ENCODE measurements at regions not wholly inside any gene's neighbourhood (a gene's known extent, or its start where the extent isn't known, plus 50 kb on each side); places are given as distances from the start of the nearest gene placed in this dataset.

DNA sequence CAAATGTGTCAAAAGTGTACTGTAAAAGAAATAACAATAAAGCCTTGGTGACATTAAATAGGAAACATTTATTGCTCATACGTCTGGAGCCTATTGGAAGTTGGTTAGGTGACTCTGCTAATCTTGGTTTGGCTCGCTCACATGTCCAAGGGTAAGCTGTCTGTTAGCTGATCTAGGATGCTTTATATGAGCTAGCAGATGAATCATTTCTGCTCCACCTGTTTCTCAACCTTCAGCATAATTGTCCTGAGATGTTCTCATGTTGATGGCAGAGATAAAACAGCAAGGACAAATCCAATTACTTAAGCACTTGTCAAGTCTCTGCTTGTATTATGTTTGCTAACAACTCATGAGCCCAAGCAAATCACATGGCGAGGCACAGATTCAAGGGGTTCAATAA, 56.0 kb upstream of the CD53 start:
- Mint-ChIP-seq H3K27ac (no peak overlapping the region), H3K9me3 (no peaks in the 10 kb centered on the region), H3K27me3 (peaks cover 28% of the 10 kb centered on the region), H3K36me3 (no peaks in the 10 kb centered on the region), H3K4me1 (no peaks in the 10 kb centered on the region), H3K4me3 (no peak overlapping the region)
- CTCF ChIA-PET, result no interaction called here
- no peak for DNase-seq

DNA sequence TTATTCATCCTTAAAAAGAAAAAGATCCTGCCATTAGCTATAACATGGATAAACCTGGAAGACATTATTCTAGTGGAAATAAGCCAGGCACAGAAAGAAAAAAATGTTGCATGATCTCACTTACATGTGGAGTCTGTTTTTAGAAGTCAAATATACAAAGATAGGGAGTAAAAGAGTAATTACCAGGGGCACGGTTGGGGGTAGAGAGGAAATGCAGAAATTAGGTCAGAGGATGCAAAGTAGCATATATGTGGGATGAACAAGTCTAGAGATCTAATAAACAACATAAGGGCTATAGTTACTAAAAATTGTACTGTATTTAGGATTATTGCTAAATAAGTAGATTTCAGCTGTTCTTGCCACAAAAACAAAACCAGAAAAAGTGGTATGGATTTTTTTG, 61.4 kb upstream of the CD53 start:
- H3K36me3 Mint-ChIP-seq, result no peaks in the 10 kb centered on the region
- DNase-seq, result no peak
- no peak overlapping the region for H3K27ac Mint-ChIP-seq
- no peak overlapping the region for H3K4me3 Mint-ChIP-seq
- H3K4me1 Mint-ChIP-seq, result no peaks in the 10 kb centered on the region
- H3K27me3 Mint-ChIP-seq, result peaks cover 13% of the 10 kb centered on the region
- peaks cover 3% of the 10 kb centered on the region for H3K9me3 Mint-ChIP-seq
- CTCF ChIA-PET, result interaction anchor here (1.4 kb wide), 1 partner anchor 27 kb away, joined by 3 read pairs; no protein-coding TSS in a partner anchor

DNA sequence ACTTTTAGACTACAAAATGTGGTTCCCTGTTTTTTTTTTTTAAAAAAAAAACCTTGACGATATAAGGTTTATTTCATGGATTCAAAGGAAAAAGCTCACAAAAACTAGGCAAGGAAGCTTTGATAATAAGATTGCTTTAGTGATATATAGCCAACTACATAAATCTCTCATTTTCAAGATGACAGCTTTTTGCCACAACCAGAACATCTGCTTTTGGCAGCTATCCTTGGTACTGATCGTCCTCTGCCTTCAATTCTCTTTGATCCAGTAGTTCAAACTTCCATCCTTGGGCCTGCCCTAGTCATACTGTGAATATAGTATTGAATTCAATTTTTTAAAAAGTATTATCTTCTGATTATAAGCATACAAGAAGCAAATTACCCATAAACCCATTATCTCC, 72.9 kb upstream of the CD53 start:
- Mint-ChIP-seq H3K4me1 (no peaks in the 10 kb centered on the region), H3K4me3 (no peak overlapping the region), H3K27ac (no peak overlapping the region), H3K9me3 (peaks cover 6% of the 10 kb centered on the region), H3K27me3 (peaks cover 7% of the 10 kb centered on the region), H3K36me3 (peaks cover 2% of the 10 kb centered on the region)
- CTCF ChIA-PET, result interaction anchor here (0.6 to 1.8 kb wide), 3 partner anchors 17 to 104 kb away, joined by 3 to 9 read pairs (median 3); no protein-coding TSS in a partner anchor
- DNase-seq, result no peak

DNA sequence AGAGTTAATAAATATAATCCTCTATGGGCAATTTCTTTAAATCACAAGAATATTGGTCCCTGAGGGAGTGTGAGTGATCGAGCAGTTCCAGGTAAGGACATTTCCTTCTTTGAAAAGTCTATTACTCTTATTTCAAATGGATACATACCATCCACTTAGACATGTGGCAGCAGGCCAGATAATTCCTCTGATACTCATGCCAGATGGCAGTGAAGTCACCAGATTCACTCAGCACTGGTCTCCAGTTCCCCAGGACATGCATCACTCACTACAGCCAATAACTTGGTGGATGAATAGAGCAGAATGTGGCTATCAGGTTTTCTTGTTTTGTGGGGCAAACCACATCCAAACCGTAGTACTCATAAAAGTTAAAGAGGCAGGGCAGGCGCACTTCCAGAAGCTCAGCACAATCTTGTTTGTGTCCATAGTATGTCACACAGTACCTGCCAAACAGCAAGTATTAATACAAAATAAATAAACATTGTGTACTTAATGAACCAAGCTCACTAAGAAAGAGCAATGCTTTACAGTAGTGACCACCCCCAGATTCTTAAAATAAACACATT, 74.2 kb upstream of the CD53 start:
- Mint-ChIP-seq H3K27ac (no peak overlapping the region), H3K27me3 (peaks cover 7% of the 10 kb centered on the region), H3K4me3 (no peak overlapping the region), H3K4me1 (no peaks in the 10 kb centered on the region), H3K9me3 (peaks cover 4% of the 10 kb centered on the region), H3K36me3 (peaks cover 2% of the 10 kb centered on the region)
- CTCF ChIA-PET, result interaction anchor here (1.8 kb wide), 1 partner anchor 16 kb away, joined by 9 read pairs; no protein-coding TSS in a partner anchor
- no peak for DNase-seq

DNA sequence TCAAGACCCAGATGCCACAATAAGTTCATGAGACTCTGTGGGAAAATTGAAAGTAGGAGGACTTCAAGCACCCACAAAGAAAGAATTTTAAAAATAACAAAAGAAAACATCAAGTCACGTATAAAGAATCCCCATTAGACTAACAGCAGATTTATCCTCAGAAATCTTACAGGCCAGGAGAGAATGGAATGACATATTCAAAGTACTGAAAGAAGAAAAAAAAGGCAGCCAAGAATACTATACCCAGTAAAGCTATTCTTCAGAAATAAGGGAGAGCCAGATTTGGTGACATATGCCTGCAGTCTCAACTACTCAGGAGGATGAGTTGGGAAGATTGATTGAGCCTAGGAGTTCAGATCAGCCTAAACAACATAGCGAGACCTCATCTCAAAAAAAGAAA, 84.3 kb upstream of the CD53 start:
- no peak for DNase-seq
- Mint-ChIP-seq H3K36me3 (peaks cover 28% of the 10 kb centered on the region), H3K4me1 (peaks cover 66% of the 10 kb centered on the region), H3K27me3 (peaks cover 2% of the 10 kb centered on the region), H3K9me3 (peaks cover 20% of the 10 kb centered on the region), H3K4me3 (no peak overlapping the region), H3K27ac (peak overlapping the region; percentile 97)
- CTCF ChIA-PET, result interaction anchor here (0.8 to 12.8 kb wide), 7 partner anchors 15 to 581 kb away, joined by 3 to 185 read pairs (median 4); no protein-coding TSS in a partner anchor

DNA sequence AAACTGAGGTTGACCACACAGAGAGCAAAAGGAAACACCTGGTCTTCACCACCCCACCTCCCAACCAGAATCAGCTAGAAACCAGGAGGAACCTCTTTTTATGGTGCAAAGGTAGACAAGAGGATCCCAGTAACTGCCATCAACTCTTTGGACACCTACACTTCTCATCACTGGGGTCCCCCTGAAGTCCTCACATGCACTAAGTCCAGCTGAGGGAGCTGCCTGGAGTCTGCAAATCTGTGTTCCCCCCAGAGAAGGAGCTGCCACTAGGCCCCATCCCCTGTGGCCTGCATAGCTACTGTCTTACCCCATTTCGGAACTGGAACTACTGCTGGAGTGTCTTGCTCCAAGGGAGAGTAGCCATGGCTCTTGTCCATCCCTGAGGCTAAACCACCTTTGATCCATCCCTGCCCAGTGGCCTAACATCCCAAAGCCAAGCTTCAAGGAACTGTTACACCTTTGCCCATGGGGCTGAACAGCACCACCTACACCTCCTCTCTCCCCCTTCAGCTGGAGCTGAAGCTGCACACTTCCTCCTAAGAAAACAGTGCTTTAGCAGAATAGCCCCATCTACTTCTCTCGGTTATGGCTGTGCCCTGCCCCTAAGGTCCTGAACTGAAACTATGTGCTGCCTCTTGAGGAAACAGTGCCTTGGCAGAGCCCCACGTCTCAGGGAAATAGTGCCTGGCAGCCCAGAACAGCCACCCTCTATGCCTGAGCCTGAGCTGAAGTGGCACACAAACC, 85.4 kb upstream of the CD53 start:
- peaks cover 73% of the 10 kb centered on the region for H3K4me1 Mint-ChIP-seq
- H3K27ac Mint-ChIP-seq, result peak overlapping the region; percentile 97
- no peaks in the 10 kb centered on the region for H3K27me3 Mint-ChIP-seq
- CTCF ChIA-PET, result interaction anchor here (0.7 to 12.8 kb wide), 27 partner anchors 7 to 580 kb away, joined by 3 to 185 read pairs (median 3); no protein-coding TSS in a partner anchor
- peaks cover 28% of the 10 kb centered on the region for H3K36me3 Mint-ChIP-seq
- peaks cover 18% of the 10 kb centered on the region for H3K9me3 Mint-ChIP-seq
- H3K4me3 Mint-ChIP-seq, result peak overlapping the region; percentile 66
- DNase-seq, result peak; percentile 77

DNA sequence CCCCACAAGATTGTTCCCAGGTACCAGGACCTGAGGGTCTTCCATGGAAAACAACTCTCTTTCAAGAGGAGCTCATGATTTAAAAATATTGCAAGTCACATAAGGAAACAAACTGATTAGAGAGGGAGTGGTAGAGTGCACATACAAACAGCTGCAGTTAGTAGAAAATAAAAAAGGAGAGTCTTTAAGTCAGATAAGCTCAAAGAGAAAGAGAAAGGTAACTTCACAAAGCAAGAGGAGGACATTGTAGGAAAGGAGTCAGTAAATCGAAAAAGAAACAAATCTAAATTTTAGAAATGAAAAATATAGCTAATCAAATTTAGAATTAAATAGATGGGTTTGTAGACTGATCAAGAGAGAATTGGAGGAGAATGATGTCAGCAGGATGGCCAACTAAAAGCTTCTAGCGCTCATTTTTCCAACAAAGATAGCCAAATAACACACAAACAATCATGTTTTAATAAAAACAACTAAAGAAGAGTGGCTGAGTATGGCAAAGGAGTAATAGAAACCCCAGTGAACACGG, 86.1 kb upstream of the CD53 start:
- CTCF ChIA-PET, result interaction anchor here (0.6 to 12.8 kb wide), 26 partner anchors 8 to 291 kb away, joined by 3 to 185 read pairs (median 3); no protein-coding TSS in a partner anchor
- Mint-ChIP-seq H3K36me3 (peaks cover 28% of the 10 kb centered on the region), H3K27ac (peak overlapping the region; percentile 97), H3K9me3 (peaks cover 18% of the 10 kb centered on the region), H3K27me3 (no peaks in the 10 kb centered on the region), H3K4me1 (peaks cover 68% of the 10 kb centered on the region), H3K4me3 (peak overlapping the region; percentile 66)
- DNase-seq, result no peak

DNA sequence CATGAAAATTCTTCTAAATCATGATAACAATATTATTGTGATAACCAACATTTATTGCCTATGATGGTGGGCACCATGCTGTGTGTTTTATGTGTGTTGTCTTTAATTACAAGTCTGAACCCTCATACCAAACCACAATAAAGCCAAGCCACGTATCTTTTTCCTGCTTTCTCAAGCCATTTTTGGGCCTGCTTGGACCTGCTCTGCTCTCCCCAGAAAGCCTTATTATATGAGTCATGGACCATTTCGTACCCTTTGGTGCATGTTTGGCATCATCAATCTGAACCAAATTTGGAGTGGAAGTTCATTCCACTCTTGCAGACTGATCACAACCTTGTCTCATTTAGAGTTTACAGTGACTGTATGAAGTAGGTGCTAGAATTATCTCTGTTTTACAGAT, 87.3 kb upstream of the CD53 start:
- Mint-ChIP-seq H3K36me3 (peaks cover 26% of the 10 kb centered on the region), H3K4me1 (peaks cover 76% of the 10 kb centered on the region), H3K9me3 (peaks cover 18% of the 10 kb centered on the region), H3K27me3 (peaks cover 4% of the 10 kb centered on the region), H3K4me3 (no peak overlapping the region), H3K27ac (peak overlapping the region; percentile 97)
- CTCF ChIA-PET, result interaction anchor here (1.0 to 12.8 kb wide), 9 partner anchors 10 to 726 kb away, joined by 3 to 185 read pairs (median 19); no protein-coding TSS in a partner anchor
- DNase-seq, result no peak

DNA sequence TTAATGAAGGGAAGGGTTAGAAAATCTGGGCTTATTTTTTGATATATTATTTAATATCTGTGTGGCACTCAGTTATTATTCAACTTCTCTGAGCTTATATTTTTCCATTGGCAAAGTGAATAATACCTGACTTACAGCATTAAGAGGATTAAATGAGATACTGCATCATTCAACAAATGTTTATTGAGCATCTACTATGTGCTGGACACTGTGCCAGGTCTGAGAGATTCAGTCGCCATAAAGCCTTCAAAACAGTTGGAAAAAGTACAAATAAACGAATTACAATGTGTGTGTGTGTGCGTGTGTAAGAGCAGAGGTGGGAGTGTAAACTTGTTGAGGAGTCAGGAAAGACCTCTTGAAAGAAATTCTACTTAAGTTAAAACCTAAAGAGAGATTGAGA, 87.9 kb upstream of the CD53 start:
- Mint-ChIP-seq H3K4me3 (no peak overlapping the region), H3K27me3 (peaks cover 9% of the 10 kb centered on the region), H3K36me3 (peaks cover 26% of the 10 kb centered on the region), H3K27ac (peak overlapping the region; percentile 97), H3K9me3 (peaks cover 15% of the 10 kb centered on the region), H3K4me1 (peaks cover 77% of the 10 kb centered on the region)
- no peak for DNase-seq
- CTCF ChIA-PET, result interaction anchor here (0.8 to 12.8 kb wide), 13 partner anchors 9 to 725 kb away, joined by 3 to 185 read pairs (median 11); no protein-coding TSS in a partner anchor

DNA sequence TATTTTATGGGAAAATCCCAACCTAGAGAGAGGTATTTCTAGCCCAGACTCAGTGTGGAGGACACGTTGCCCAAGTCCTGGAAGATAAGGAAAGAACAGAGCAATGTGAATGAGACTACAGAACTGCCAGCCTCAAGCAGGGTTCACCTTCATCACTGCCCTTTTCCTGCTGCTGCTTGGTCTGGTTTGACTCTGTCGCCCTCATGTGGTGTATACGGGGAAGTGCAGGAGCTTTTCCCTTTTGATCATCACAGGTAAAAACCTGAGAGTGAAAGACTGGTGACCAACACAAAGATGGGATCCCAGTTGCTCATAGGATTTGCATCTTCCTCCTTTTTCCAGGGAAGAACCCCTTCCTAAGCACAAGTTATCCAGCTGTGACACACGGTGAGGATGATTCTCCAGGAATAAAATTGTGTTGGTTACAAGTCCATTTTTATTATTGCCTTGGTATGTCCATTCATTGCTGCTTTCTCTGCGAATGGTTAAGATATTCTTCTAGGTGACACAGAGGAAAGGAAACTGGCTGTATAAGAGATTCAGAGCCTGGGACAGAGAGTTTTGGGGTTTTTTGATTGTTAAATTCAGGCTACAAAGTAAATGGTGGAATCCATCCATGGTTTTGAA, 89.5 kb upstream of the CD53 start:
- peaks cover 23% of the 10 kb centered on the region for H3K27me3 Mint-ChIP-seq
- CTCF ChIA-PET, result interaction anchor here (0.8 to 12.8 kb wide), 26 partner anchors 8 to 288 kb away, joined by 3 to 185 read pairs (median 6); no protein-coding TSS in a partner anchor
- H3K4me3 Mint-ChIP-seq, result no peak overlapping the region

DNA sequence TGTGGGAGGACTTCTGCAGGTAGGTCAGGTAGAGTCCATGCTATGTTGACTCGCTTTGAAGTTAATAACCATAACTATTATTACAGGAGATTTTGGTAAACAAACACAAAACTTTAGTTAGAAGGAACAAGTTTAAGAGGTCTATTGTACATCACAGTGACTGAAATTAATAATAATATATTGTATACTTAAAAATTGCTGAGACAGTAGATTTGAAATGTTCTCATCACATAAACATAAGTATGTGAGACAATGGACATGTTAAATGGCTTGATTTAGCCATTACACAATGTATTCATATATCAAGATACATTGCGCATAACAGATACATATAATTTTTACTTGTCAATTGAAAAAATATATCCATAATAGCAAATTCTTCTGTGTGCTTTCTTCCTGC, 91.4 kb upstream of the CD53 start:
- peaks cover 35% of the 10 kb centered on the region for H3K27me3 Mint-ChIP-seq
- H3K9me3 Mint-ChIP-seq, result no peaks in the 10 kb centered on the region
- H3K4me3 Mint-ChIP-seq, result no peak overlapping the region
- peaks cover 48% of the 10 kb centered on the region for H3K4me1 Mint-ChIP-seq
- DNase-seq, result no peak
- peaks cover 9% of the 10 kb centered on the region for H3K36me3 Mint-ChIP-seq
- H3K27ac Mint-ChIP-seq, result no peak overlapping the region
- CTCF ChIA-PET, result interaction anchor here (0.6 to 12.8 kb wide), 27 partner anchors 9 to 454 kb away, joined by 3 to 185 read pairs (median 5); partner anchors contain the start of gene KCNA2

More for the DNA sequence above, 89.5 kb upstream of the CD53 start:
- H3K9me3 Mint-ChIP-seq, result peaks cover under 1% of the 10 kb centered on the region
- peaks cover 9% of the 10 kb centered on the region for H3K36me3 Mint-ChIP-seq
- peaks cover 66% of the 10 kb centered on the region for H3K4me1 Mint-ChIP-seq
- H3K27ac Mint-ChIP-seq, result no peak overlapping the region
- DNase-seq, result peak; percentile 64

DNA sequence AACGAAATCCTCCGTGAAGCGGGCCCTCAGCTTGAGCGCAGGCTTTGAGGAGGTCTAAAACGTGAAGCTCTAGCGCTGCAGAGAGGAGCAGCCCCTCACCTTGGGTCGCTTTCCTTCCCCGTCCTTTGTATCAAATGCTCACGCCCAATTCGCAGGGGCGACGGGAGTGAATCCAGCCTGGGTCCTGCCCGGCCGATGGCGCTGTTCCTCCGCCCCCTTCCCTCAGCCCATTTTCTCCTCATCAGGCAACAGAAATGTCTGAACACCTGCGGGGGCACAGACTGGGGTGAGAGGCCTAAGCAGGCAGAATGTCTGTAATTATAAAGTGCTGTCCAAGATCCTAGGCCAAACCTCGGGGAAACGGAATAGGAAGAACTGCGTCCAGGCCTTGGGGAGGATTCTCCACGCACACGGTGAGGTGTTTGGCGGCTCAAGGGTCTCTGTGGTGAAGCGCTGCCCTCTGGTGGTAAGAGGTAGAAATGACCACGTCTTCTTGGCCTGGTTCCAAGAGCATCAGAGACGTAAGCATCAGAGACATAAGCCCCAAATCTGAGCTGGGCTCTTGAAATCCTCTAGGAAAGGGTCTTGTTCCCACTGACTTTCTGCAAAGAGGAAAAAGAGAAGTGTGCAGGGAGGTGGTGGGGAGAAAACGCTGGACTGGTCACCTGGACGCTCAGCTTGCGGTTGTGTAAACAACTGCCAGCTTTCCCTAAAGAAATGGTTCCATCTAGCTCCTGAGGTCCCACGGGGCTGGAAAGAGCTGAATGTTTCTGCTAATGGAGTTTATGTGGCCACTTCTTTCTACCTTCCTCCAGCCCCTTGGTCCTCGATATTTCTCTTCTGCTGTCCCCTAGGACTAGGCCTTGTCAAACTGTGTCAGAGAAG, 92.1 kb upstream of the CD53 start:
- peaks cover 9% of the 10 kb centered on the region for H3K36me3 Mint-ChIP-seq
- H3K4me3 Mint-ChIP-seq, result no peak overlapping the region
- CTCF ChIA-PET, result interaction anchor here (0.6 to 12.8 kb wide), 31 partner anchors 9 to 453 kb away, joined by 3 to 185 read pairs (median 5); partner anchors contain the start of gene KCNA2
- peak overlapping the region; percentile 26 for H3K27ac Mint-ChIP-seq
- peaks cover 41% of the 10 kb centered on the region for H3K4me1 Mint-ChIP-seq
- no peaks in the 10 kb centered on the region for H3K9me3 Mint-ChIP-seq
- peaks cover 41% of the 10 kb centered on the region for H3K27me3 Mint-ChIP-seq
- peak; percentile 83 for DNase-seq

DNA sequence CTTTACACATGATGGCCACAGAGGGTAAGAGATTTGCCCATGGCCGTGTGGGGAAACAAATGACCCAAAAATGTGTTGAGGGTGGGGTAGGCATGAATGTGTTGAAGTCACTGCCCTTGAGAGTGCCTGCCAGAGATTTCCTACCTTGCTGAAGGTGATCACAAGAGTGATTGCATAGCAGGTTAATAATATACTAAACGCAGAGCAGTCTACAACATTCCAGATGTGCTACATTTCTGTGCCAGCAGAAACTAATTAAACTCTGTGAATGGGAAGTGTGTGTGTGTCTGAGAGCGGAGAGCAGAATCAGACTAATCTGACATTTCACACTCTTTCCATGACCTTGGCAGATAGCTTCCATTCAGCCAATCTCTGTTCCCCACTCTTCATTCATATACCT, 93.3 kb upstream of the CD53 start:
- CTCF ChIA-PET, result interaction anchor here (0.6 to 12.8 kb wide), 15 partner anchors 14 to 367 kb away, joined by 3 to 185 read pairs (median 6); partner anchors contain the start of gene KCNA2
- Mint-ChIP-seq H3K36me3 (peaks cover 3% of the 10 kb centered on the region), H3K27me3 (peaks cover 42% of the 10 kb centered on the region), H3K4me3 (no peak overlapping the region), H3K27ac (no peak overlapping the region), H3K9me3 (no peaks in the 10 kb centered on the region), H3K4me1 (peaks cover 29% of the 10 kb centered on the region)
- DNase-seq, result no peak

All from activated naive CD4-positive, alpha-beta T cell treated with anti-CD3 and anti-CD28 coated beads, Interleukin-2, amount 10 ng/mL, durations not matched to agents 7 days and 5 days (primary cell).